Coronary artery (tissue), 2 donors: ENCODE measurements at regions not wholly inside any gene's neighbourhood (a gene's known extent, or its start where the extent isn't known, plus 50 kb on each side); places are given as distances from the start of the nearest gene placed in this dataset.
A peak's percentile ranks its signal among the peaks of the same experiment; 100 is the strongest.
"Not testable (repeated sequence)": the region's sequence is repeated elsewhere in the genome, so short reads cannot be mapped to it uniquely, and the experiment has no call there.

ENCODE experiments used
- DNase-seq: peaks from one replicate; pipeline ENCODE4 v3.0.0-alpha.2; 2017; ENCODE audit warnings: low spot score
- H3K27ac ChIP-seq, 2 donors: fragments of 200-600 bp; sonication (generic); one replicate each; pipeline ENCODE4 v1.5.1; 2016 to 2019
- H3K4me3 ChIP-seq: fragments of 200-600 bp; sonication (generic); 2 replicates; pipeline ENCODE4 v1.5.1; 2016; ENCODE audit warnings: mild to moderate bottlenecking, moderate library complexity
- CTCF ChIP-seq: fragments of 200-600 bp; sonication (generic); IDR thresholded peaks from one replicate; pipeline ENCODE4 v1.5.1; 2019; ENCODE audit warnings: antibody characterized with exemption

- Histone ChIP-seq H3K4me3 (no peak overlapping the region), H3K27ac (no peak overlapping the region)
- no peak for TF ChIP-seq CTCF
- no peak for DNase-seq
Measured at GRCh38 chr1:201644197-201644596, 105.3 kb downstream of the NAV1 start.

- not testable (repeated sequence) for H3K4me3 ChIP-seq, DNase-seq, H3K27ac ChIP-seq
Measured at GRCh38 chr1:201645000-201645399, 106.1 kb downstream of the NAV1 start.

GRCh38 chr1:201645956-201646355 is 107.0 kb downstream of the NAV1 start:
- Histone ChIP-seq H3K27ac (no peak overlapping the region), H3K4me3 (no peak overlapping the region)
- DNase-seq, result no peak
- no peak for TF ChIP-seq CTCF

GRCh38 chr1:201646411-201647022 is 107.6 kb downstream of the NAV1 start:
- no peak for TF ChIP-seq CTCF
- no peak for DNase-seq
- Histone ChIP-seq H3K27ac (no peak overlapping the region), H3K4me3 (no peak overlapping the region)

GRCh38 chr1:201647094-201647493 is 108.2 kb downstream of the NAV1 start:
- DNase-seq, result no peak
- H3K4me3 ChIP-seq, result no peak overlapping the region
- no peak overlapping the region for H3K27ac ChIP-seq
- TF ChIP-seq CTCF, result no peak

- Histone ChIP-seq H3K4me3 (peak overlapping the region; percentile 69), H3K27ac (peak overlapping the region in 1 of 2 donors; percentile 64)
- no peak for DNase-seq
- no peak for TF ChIP-seq CTCF
Measured at GRCh38 chr1:201647722-201648065, 108.8 kb downstream of the NAV1 start.

GRCh38 chr1:201648066-201648906 is 109.4 kb downstream of the NAV1 start:
- H3K27ac ChIP-seq, result peak overlapping the region in 1 of 2 donors; percentile 64
- H3K4me3 ChIP-seq, result peak overlapping the region; percentile 69
- no peak for DNase-seq
- no peak for TF ChIP-seq CTCF
